Femur (tissue), 1 donor: ENCODE measurements at regions not wholly inside any gene's neighbourhood (a gene's known extent, or its start where the extent isn't known, plus 50 kb on each side); places are given as distances from the start of the nearest gene placed in this dataset.
A peak's percentile ranks its signal among the peaks of the same experiment; 100 is the strongest.
"Not testable (repeated sequence)": the region's sequence is repeated elsewhere in the genome, so short reads cannot be mapped to it uniquely, and the experiment has no call there.

Experiments used
- DNase-seq: peaks from one replicate; pipeline ENCODE4 v3.0.0-alpha.2; 2017

DNA sequence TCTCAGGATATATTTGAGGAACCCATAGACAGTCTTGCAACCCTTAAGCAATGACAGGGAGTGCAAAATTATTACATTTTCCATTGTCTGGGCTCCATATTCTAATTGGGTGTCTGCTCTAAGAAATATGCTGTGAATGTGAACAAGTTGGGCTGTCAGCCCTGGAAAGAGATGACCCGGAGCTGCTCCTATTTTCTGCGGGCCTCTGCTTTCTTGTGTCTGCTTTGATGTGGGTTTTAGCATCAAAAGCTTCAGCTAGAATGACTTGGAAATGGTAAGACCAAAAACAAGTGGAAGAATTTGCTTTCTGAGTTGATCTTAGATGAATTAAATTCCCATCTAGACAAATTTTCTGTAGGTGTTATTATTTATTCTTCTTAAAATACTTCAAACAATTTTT is 343.6 kb upstream of the IGFBP3 start:
- DNase-seq, result no peak

DNA sequence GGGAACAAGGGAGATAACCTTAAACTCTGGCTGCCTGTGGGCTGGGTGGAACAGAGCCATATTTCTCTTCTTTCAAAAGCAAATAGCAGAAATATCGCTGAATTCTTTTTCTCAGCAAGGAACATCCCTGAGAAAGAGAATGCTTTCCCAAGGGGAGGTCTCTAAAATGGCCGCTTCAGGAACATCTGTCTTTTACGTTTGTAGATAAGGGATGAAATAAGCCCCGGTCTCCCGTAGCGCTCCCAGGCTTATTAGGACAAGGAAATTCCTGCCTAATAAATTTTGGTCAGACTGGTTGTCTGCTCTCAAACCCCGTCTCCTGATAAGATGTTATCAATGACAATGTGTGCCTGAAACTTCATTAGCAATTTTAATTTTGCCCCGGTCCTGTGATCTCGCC is 340.6 kb upstream of the IGFBP3 start:
- DNase-seq, result not testable (repeated sequence)

DNA sequence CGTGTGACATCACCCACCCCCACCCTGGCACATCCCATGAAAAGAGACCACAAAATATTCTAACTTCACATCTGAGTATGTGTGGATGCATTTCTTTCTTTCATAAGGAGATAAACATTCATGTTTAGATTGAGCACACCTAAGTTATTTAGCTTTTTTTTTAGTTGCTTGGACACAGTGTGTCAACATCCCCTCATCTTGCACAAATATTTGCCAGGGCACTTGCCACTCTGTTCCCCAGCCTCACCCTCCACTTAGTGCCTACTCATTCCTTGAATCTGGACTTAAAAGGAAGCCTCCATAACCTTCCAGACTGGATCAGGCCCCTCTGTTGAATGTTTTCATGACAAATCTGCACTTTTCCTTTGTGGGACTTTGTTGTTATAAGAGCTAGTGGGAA is 338.9 kb upstream of the IGFBP3 start:
- no peak for DNase-seq

DNA sequence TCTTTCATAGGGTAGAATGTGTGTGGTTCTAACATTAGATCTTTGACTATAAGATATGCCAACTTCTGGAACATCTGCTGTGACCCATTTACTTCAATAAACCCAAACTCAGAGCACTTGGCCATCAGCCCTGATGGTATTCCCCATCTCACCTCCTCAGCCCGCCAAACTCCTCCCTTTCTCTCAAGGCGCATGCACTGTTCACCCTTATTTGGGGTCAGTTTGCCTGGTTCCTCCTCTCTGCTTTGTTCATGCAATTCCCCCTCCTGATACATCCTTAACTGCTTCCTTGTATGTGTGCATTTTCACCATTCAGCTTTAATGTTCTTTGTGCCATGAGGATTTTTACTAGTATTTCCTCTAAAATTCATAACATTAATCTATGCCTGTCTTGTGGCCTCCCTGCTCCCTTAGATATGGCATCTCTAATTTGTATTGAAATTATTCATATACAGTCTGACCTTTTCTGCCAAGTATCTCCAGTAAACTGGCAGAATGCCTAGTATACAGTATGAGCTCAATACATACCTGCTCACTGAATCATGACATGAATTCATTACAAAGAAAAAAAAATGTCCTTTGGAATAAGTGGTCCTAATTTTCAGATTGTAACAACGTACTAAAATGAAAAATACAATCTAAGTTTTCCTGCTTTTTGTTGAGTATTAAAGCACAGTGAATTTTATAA is 336.8 kb upstream of the IGFBP3 start:
- no peak for DNase-seq

DNA sequence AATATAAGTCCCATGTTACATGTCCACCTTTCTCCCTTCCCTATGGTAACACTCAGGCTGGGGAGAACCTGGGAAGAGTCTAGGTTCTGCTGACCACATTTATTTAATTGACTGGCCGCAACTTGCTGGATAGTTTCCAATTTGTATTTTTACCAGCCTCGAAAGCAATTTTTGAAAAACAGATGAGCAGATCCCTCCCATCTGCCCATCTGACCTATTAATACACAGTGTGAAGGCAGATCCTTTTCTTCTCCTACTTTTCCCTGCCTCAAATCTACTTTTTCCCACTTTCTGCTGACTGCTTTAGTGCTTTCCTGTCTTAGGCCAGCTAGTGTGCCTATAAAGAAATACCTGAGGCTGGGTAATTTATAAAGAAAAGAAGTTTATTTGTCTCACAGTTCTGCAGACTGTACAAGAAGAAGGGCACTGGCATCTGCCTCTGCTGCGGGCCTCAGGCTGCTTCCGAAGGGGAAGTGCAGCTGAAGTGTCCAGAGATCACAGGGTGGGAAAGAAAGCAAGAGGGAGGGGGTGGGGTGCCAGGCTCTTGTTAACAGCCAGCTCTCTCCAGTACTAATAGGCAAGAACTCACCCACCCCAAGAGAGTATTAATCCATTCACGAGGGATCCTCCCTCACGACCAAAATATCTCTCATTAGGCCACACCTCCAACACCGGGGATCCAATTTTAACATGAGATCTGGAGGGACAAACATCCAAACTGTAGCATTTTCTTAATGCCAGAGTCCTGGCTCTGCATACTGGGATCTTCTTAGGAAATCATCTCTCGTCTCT is 336.0 kb upstream of the IGFBP3 start:
- DNase-seq, result no peak

DNA sequence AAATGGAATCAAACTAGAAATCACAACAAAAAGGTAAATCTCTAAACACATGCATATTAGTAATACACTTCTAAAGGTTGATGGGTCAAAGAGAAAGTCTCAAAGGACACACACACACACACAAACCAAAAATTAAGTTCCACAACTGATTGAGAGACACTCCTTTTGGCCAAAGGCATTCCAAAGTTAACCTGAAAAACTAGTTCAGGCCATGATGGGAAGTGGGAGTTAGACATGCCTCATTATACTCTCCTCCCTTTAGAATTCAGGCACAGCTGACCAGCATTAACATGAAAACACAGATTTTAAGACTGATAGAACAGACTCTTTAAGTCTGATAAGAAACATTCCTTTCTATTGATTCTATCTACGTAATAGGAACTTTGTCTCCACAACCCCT is 332.4 kb upstream of the IGFBP3 start:
- DNase-seq, result no peak

DNA sequence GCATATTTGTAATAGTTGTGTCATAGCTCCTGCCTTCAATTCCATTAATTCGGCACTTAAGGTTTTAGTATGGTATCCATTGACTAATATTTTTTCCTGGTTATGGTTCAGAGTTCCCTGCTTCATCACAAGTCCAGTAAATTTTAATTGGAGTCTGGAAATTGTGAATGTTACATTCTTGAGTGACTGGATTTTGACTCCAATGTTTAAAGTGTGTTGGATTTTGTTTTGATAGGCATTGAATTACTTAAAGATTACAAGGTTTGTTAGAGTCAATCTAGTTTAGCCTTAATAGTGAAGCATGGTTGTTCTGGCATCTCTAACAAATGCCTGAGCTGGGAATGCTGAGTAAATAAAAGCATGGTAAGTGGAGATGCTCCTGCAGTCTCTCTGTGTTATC is 326.6 kb upstream of the IGFBP3 start:
- DNase-seq, result no peak

DNA sequence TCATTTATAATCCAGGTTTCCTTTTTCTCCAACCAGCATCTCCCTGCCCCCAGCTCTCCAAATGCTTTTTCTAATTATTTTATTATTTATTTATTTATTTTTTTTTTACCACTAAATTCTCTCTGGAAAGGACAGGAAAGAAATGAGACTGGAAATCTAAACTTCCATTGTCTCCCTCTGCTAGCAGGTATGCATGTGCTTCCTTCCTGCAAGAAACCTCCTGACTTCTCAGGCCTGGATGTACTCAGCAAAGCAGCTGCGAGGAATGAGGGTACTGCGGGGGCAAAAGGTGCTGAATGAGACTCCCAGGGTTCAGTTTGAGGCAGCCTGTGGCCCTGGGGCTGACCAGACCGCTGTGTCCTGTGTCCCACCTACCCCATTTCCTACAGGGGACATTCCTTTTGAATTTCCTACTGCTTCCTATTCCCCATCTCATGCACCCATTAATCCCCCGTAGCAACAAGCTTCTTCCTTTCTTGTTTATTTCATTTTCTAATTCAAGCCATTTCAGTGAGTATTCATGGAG is 324.6 kb upstream of the IGFBP3 start:
- no peak for DNase-seq

DNA sequence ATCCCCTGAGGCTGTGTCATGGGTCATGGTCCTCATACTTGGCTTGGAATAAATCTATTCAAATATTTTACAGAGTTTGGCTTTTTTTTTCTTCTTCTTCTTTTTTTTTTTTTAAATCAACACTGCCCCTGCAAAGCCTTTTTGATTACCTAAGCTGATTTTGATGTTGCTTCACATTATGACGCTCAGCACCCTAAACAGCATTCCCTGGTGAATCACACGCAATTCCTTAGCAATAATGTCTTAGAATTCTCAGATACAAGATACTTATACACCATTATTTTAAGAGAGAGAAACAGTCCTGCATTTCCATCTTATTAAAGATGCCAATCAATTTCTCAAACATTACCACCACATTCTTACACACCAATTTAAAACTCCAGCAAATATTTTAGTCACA is 323.7 kb upstream of the IGFBP3 start:
- DNase-seq, result no peak

DNA sequence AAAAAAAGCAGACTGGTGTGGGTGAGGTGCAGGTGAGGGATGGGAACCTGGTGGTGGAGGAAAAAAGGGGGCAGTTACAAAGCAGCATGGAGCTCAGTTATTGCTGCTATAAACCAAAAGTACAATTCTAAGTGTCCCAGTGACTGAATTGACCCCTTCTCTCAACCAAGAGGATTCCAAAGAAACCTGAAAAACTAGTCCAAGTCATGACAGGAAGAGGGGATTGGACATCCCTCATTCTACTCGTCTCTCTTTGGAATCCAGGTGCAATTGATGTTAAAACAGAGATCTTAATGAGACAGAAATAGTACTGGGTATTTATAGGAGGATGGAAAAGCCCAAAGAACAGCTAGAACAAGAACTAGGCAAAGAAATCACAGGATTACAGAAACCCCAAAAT is 322.3 kb upstream of the IGFBP3 start:
- no peak for DNase-seq

DNA sequence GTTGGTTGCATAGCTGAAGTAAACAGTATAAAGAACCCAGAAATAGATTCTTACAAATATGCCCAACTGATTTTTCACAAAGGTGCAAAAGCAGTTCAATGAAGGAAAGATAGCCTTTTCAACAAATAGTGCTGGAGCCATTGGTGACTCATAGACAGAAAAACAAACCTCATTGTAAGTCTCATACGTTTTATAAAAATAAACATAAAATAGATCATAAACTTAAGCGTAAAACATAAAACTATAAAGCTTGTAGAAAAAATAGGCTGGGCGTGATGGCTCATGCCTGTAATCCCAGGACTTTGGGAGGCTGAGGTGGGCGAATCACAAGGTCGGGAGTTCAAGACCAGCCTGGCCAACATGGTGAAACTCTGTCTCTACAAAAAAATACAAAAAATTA is 318.8 kb upstream of the IGFBP3 start:
- no peak for DNase-seq

DNA sequence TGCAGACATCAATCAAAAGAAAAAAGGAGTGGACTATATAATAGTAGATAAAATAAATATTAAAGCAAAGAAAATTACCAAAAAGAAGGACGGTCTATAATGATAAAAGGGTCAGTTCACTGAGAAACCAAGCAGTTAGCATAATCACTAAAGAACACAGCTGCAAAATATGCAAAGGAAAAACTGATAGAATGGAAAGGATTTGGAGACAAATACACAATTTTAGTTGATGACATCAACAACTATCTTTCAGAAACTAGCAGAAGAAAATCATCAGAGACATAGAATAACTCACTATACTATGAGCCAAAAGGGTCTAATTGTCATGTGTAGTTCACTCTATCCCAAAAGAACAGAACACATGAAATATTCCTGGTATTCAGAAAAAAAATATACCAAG is 316.4 kb upstream of the IGFBP3 start:
- no peak for DNase-seq

DNA sequence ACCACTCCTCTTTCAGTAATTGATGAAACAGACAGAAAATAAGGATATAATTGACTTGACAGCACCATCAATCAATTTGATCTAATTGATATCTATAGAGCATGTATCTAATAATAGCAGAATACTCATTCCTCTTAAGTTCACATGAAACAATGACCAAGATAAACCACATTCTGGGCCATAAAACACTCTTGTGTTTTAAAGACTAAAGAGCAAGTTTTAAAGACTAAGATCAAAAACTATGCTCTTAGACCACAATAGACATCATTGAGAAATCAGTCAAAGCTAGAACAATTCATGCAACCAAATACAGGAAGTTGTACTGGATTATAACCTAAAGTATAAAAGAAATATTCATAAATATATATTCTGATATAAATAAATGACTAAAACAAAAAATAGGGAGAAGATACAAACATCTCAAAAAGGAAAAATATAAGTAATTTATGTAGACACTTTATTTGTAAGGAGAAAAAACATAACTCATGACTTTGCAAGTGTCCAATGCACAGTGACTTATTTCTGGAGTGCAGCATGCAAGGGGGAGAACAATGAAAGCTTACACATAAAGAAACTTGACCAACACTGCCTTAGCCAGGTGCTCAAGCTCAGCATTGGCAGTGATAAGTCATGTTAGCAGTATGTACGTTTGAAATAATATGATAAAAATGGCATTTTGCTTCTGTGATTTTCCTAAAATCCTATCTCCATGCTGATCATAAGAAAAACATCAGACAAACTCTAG is 312.7 kb upstream of the IGFBP3 start:
- no peak for DNase-seq

DNA sequence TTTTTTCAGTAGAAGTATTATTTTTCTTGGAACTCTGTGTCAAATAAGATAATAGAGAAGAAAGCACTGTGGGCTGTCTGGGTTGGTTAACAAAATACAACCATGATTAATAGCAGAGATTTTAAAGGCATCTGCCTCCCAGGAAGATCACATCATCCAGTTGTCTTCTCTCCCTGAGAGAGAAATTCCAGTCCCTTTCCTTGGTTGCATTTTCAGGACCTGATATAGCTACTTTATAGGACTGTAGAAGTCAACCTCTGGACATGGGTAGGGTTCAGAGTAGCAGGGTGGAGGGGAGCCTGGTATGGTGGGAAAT is 309.9 kb upstream of the IGFBP3 start:
- DNase-seq, result no peak

DNA sequence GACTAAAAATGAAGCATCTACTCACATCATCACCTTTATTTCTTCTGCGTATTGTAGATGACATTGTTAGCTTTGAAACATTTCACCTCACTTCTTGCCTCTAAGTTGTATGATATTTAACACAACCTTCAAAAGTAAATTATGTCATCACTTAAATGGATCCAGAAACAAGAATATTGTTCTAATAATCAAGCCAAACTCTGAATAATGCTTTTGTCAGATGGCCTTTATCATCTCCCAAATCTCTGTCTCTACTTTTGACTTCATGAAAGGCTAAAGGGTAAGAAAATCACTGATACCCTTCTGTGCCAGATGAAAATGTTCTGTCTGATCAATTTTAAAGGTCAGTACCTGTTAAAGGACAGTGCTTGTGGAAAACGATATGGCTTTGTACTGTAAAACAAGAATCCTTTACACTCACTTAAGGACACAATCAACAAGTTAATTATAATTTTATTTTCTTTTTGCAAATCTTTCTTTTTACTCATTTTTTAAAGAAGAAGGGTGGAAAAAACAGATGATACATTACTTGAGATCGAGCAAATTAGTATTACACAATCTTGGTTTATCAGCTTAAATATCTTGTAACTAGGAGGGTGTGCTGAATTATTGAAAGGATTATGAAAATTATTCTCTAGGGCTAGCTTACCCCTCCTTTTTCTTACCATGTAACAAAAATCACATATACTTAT is 309.4 kb upstream of the IGFBP3 start:
- DNase-seq, result no peak

DNA sequence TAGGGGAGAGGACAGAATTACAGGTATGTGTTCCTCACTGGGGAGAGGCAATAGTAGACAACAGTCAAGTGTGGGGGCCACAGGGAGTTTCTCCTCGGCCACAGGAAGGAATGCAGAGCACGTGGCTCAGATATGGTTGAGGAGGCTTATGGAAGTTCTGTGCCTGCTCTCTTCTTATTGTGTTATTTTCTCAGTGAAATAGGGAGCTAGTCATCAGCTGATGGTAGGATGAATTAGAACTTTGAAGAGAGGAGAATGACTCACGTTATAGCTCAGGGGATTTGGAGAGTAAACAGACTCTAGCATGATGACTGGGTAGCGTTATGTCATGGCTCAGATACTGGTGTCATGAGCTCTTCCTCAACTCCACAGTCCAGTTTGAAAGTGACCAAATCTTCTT is 308.3 kb upstream of the IGFBP3 start:
- DNase-seq, result no peak

DNA sequence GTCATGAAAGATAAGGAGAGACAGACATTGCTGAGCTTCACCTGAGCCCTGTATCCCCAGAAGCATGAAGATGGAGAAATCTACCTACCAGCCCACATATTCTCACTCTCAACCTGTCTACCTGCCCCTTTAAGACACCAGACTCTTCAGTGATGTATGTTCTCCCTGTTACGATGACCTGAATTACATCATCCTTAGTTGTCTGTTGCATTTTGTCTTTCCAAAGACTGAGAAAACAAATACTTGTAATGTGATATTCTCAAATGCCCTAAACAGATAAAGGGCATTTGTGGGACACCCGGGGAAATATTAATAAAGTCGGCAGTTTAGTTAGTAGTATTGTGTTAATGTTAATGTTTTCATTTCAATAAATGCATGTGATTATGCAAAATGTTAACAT is 305.8 kb upstream of the IGFBP3 start:
- no peak for DNase-seq

DNA sequence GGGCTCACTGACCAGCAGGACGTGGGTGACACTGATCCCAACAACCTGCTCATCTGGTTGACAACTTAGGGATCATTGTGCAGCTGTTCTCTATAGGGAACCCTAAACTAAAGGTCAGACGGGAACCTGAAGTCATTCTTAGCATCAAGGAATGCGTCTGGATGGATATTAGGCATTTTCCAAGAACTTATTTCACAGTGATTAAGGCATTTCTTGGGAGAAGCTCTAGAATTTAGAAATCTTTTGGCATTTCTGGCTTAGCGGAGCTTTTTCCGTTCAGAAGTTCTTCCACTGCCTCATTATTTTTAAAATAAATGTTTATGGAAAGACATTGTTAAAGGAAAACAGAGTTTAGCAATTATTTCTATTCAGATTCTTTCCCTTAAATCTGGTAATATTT is 303.3 kb upstream of the IGFBP3 start:
- no peak for DNase-seq

DNA sequence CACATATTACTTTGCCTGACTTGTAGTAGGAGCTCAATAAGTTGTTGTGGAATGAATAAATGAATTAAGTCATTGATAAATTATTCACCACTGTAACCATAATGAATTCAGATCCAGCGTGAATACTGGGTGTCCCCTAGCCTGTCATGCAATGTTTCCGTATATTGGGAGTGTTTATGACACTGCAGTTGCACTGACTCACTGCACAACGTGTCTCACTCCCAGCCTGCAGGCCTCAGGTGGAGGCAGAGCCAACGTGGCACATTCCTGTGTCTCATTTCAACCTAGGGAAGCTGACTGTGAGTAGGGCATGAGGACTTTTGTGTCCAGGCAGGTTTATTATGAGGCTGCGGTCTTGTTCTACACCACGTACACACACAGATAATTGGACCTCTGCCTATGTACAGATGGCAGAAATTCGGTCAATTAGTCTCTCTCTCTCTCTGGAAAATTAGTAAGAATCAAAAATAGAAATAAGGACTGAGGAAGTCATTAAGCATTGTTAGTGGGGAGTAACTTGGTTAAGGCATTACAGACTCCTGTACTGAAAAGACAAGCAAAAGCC is 299.1 kb upstream of the IGFBP3 start:
- DNase-seq, result no peak

DNA sequence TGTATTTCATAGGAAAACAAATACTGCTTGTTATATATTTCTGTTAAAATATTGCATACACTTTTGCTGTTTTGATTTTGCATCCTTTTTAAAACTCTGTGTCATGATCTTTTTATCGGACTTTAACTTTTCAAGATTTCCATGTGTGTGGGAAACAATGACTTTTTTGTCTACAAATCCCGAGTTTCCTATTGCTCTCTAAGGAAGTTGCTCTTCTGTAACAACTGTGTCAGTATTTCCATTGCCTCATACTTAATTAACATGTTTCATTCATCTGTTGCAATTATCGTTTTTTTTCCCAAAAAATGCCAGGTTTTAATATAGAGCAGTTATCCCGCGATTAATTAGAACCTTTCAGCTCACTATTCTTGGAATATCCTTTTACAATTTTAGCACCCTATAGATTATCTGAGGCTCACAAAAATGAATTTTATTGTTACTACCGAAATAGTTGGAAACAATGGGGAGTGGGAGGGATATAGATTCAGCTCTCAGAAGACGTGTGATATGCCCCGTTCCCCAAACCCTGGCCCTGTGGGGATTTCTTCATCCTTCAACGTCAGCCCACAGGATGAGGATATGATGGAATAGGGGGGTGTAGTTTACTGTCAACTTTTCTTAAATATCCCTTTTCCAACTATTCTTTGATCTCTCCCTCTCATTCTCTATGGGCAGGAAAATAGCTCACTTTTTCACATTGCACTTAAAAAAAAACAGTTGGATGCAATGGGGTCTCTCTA is 297.6 kb upstream of the IGFBP3 start:
- DNase-seq, result no peak

DNA sequence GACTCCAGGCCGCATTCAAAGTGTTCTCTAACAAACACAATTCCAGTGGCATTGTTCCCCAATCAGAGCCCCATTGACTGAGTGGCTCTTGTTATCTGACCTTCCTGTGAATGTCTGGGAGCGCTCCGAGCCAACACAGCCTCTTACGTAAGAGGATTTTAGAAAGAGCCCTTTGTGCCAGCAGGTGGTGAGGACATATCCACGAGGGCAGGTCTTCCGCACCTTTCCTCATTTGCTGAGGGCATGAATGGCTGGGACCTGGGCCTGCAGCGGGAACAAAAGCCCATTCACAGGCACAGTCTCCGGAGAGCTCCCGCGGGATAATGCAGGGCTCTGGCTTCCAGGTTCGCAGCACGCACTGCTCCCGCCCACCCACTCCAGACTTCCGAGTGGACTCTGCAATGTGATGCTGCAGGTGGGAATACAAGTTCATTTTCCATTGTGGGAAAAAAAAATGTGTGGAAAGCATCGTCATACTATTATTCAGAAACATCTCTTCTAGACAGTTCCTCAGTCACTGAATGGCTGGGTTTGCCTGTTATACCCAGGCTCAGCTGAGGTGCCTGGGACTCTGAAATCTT is 295.0 kb upstream of the IGFBP3 start:
- DNase-seq, result peak; percentile 26

DNA sequence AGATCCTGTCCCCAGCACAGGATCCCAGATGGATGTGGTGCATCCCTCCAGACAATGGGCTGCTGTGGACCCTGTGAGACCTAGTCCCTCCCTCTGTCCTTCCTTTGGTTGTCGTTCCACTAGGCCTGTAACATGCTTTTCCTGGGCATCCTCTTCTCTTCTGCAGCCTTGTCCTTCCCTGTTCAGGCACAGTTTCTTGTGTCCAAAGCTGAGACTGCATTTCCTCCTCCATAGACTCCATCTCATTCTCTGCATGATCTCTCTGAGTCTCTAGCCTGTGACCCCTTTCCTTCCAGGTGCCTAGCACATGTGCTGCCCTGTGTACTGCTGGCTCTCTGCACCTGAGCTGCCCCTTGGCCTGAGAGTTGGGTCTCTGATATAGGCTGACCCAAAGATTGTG is 293.5 kb upstream of the IGFBP3 start:
- no peak for DNase-seq
